ENCODE measurements at regions not wholly inside any gene's neighbourhood (a gene's known extent, or its start where the extent isn't known, plus 50 kb on each side); places are given as distances from the start of the nearest gene placed in this dataset.

DNA sequence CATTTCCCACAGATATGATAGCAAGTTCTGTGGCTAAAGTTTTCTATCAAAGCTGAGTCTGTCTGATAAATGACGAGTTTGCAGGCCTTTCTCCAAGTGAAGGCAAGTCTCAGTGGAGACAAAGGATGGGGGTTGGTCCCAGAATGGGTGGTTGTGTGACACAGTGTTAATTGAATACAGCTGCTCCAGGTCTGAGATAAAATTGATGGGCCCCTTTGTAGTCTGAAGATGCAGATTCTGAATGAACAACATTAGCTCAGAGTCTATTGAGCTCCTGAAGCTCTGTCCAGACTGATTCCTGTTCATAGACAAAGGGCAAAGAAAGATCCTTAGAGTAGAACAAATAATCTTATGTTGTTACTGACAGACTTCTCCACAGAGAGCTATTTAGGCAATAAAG, 296.9 kb upstream of the CYRIA start:
- peak in 3 of 5 donors; percentile 12 to 43 (median 20) for DNase-seq
- Histone ChIP-seq H3K36me3 (ENCODE audit: control insufficient read depth in 2 of 3, insufficient read depth in 3 of 3, low read length in 3 of 3) (no peaks in the 10 kb centered on the region), H3K9me3 (ENCODE audit: control insufficient read depth in 2 of 3, insufficient read depth in 1 of 3, low read length in 3 of 3) (no peaks in the 10 kb centered on the region), H3K4me3 (ENCODE audit: low read length in 3 of 3) (no peak overlapping the region), H3K9ac (ENCODE audit: low read length in 3 of 3) (no peak overlapping the region), H3K27ac (ENCODE audit: low read depth in 2 of 2, low read length in 2 of 2) (no peak overlapping the region), H3K4me1 (ENCODE audit: control insufficient read depth in 2 of 3, insufficient read depth in 2 of 3, low read depth in 1 of 3, low read length in 3 of 3) (no peaks in the 10 kb centered on the region), H3K27me3 (ENCODE audit: control insufficient read depth, insufficient read depth, low read length) (no peaks in the 10 kb centered on the region)
- no peak for TF ChIP-seq CTCF (IDR thresholded peaks at IDR 0.05; ENCODE audit: borderline replicate concordance, extremely low read depth, insufficient read depth)
- intact Hi-C loops (cut with DNase I) = no loop called here
- FAIRE-seq = no peak

DNA sequence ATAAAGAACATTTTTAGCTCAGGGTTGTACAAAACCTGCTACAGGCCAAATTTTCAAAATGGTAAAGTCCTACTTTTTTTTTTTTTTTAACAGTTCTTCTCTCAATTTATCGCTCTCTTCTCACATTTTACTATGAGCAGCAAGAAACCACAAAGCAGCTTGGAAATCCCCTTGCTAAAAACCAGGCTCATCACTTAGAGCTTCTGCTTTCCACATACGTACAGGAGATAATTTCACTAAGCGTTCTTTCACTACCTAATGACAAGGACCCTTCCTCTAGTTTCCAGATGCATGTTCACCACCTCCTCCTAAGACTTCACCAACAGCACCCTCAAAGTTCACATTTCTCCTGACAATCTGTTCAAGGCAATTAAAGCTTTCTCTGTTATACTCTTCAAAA, 294.9 kb upstream of the CYRIA start:
- no peaks in the 10 kb centered on the region for H3K36me3 ChIP-seq (ENCODE audit: control insufficient read depth in 2 of 3, insufficient read depth in 3 of 3, low read length in 3 of 3)
- H3K4me1 ChIP-seq (ENCODE audit: control insufficient read depth in 2 of 3, insufficient read depth in 2 of 3, low read depth in 1 of 3, low read length in 3 of 3) = no peaks in the 10 kb centered on the region
- FAIRE-seq (no peak), DNase-seq (no peak)
- H3K9ac ChIP-seq (ENCODE audit: low read length in 3 of 3) = no peak overlapping the region
- no peak overlapping the region for H3K4me3 ChIP-seq (ENCODE audit: low read length in 3 of 3)
- TF ChIP-seq CTCF (IDR thresholded peaks at IDR 0.05; ENCODE audit: borderline replicate concordance, extremely low read depth, insufficient read depth) = no peak
- H3K9me3 ChIP-seq (ENCODE audit: control insufficient read depth in 2 of 3, insufficient read depth in 1 of 3, low read length in 3 of 3) = no peaks in the 10 kb centered on the region
- intact Hi-C loops (cut with DNase I) = no loop called here
- no peaks in the 10 kb centered on the region for H3K27me3 ChIP-seq (ENCODE audit: control insufficient read depth, insufficient read depth, low read length)
- no peak overlapping the region for H3K27ac ChIP-seq (ENCODE audit: low read depth in 2 of 2, low read length in 2 of 2)

DNA sequence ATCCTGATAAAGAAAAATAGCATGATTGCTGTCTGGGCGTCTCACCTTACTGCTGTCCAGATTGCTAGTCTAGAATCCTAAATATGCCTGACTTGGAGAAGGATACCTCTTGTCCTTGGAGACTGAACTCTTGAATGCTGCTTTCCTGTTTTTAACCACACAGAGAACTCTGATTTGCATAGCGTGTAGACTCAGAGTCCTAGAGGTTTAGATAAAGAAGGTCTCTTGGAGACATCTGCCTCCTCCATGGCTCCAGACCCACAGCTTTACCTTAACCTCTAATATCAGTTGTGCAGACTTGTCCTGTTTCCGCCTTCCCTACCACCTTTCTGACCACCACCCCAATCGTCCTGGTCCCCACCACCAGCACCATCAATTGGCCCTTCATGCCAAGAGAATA, 292.6 kb upstream of the CYRIA start:
- no peaks in the 10 kb centered on the region for H3K27me3 ChIP-seq (ENCODE audit: control insufficient read depth, insufficient read depth, low read length)
- no peaks in the 10 kb centered on the region for H3K4me1 ChIP-seq (ENCODE audit: control insufficient read depth in 2 of 3, insufficient read depth in 2 of 3, low read depth in 1 of 3, low read length in 3 of 3)
- no peak for TF ChIP-seq CTCF (IDR thresholded peaks at IDR 0.05; ENCODE audit: borderline replicate concordance, extremely low read depth, insufficient read depth)
- no peak overlapping the region for H3K9ac ChIP-seq (ENCODE audit: low read length in 3 of 3)
- H3K27ac ChIP-seq (ENCODE audit: low read depth in 2 of 2, low read length in 2 of 2) = no peak overlapping the region
- H3K4me3 ChIP-seq (ENCODE audit: low read length in 3 of 3) = no peak overlapping the region
- intact Hi-C loops (cut with DNase I) = no loop called here
- H3K9me3 ChIP-seq (ENCODE audit: control insufficient read depth in 2 of 3, insufficient read depth in 1 of 3, low read length in 3 of 3) = no peaks in the 10 kb centered on the region
- H3K36me3 ChIP-seq (ENCODE audit: control insufficient read depth in 2 of 3, insufficient read depth in 3 of 3, low read length in 3 of 3) = no peaks in the 10 kb centered on the region
- FAIRE-seq (no peak), DNase-seq (no peak)

- Histone ChIP-seq H3K4me1 (ENCODE audit: control insufficient read depth in 2 of 3, insufficient read depth in 2 of 3, low read depth in 1 of 3, low read length in 3 of 3) (no peaks in the 10 kb centered on the region), H3K9ac (ENCODE audit: low read length in 3 of 3) (no peak overlapping the region), H3K27me3 (ENCODE audit: control insufficient read depth, insufficient read depth, low read length) (no peaks in the 10 kb centered on the region), H3K9me3 (ENCODE audit: control insufficient read depth in 2 of 3, insufficient read depth in 1 of 3, low read length in 3 of 3) (no peaks in the 10 kb centered on the region), H3K27ac (ENCODE audit: low read depth in 2 of 2, low read length in 2 of 2) (no peak overlapping the region), H3K4me3 (ENCODE audit: low read length in 3 of 3) (no peak overlapping the region), H3K36me3 (ENCODE audit: control insufficient read depth in 2 of 3, insufficient read depth in 3 of 3, low read length in 3 of 3) (no peaks in the 10 kb centered on the region)
- DNase-seq = no peak
- no peak for TF ChIP-seq CTCF (IDR thresholded peaks at IDR 0.05; ENCODE audit: borderline replicate concordance, extremely low read depth, insufficient read depth)
- FAIRE-seq = no peak
- intact Hi-C loops (cut with DNase I) = no loop called here
These were observed 287.2 kb upstream of the CYRIA start for GRCh38 chr2:16952805-16953204.
